Left ventricle myocardium superior (tissue), 1 donor: ENCODE measurements at regions not wholly inside any gene's neighbourhood (a gene's known extent, or its start where the extent isn't known, plus 50 kb on each side); places are given as distances from the start of the nearest gene placed in this dataset.

Experiments used
- ATAC-seq: fragments of 200-7000 bp; cut with Tn5 transposase; one replicate; pipeline ENCODE4 v1.9.1; 2020; ENCODE audit warnings: mild to moderate bottlenecking, moderate library complexity
- DNase-seq: peaks from one replicate; pipeline ENCODE4 v3.0.0-alpha.2; 2020
- intact Hi-C: fragments of 100-400 bp; cut with micrococcal nuclease; formaldehyde crosslinking; loops from one replicate; pipeline ENCODE4 v1.11.0; 2022
- donor health status: DM: no; HTN: yes; CAD: no; lungs with severe emphysema.

- ATAC-seq (no peak), DNase-seq (no peak)
- intact Hi-C loops: no loop called here
Measured at GRCh38 chr3:72232331-72232730, 447.4 kb upstream of the PROK2 start.

GRCh38 chr3:72231439-72232196, 446.7 kb upstream of the PROK2 start:
- no peak for DNase-seq
- intact Hi-C loops: no loop called here
- ATAC-seq: no peak

DNA sequence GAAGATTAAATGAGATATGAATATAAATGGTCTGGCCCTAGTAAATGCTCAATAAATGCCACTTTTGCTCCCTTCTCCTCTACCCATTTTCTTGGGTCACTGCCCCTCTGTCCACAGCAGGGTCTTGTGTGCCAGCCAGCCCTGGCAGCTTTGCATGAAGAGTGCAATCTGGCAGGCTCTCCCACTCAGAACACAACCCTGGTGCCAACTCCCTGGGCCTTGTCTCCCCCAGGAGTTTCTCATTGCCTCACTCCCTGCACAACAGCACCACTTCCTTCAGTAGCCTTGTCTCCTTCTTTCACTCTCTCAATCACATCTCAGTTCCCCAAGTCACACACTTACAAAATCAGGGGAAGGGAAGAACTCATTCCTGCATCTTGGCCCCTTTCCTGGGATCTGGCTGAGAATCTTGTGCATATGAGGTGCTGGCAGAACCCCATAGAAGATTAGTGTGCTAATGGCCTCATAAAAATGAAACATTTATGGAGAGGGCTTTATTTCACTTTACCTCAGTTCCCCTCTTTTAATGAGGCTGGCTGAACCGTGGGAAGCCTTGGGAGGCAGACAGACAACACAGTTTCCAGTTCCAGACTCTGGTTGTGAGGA, 445.9 kb upstream of the PROK2 start:
- intact Hi-C loops: no loop called here
- DNase-seq (no peak), ATAC-seq (peak; percentile 24)

GRCh38 chr3:72229952-72230351, 445.0 kb upstream of the PROK2 start:
- intact Hi-C loops: no loop called here
- ATAC-seq: no peak

GRCh38 chr3:72227486-72228070, 442.6 kb upstream of the PROK2 start:
- no peak for DNase-seq
- intact Hi-C loops: no loop called here
- no peak for ATAC-seq

More at GRCh38 chr3:72229952-72230351, 445.0 kb upstream of the PROK2 start:
- no peak for DNase-seq

DNA sequence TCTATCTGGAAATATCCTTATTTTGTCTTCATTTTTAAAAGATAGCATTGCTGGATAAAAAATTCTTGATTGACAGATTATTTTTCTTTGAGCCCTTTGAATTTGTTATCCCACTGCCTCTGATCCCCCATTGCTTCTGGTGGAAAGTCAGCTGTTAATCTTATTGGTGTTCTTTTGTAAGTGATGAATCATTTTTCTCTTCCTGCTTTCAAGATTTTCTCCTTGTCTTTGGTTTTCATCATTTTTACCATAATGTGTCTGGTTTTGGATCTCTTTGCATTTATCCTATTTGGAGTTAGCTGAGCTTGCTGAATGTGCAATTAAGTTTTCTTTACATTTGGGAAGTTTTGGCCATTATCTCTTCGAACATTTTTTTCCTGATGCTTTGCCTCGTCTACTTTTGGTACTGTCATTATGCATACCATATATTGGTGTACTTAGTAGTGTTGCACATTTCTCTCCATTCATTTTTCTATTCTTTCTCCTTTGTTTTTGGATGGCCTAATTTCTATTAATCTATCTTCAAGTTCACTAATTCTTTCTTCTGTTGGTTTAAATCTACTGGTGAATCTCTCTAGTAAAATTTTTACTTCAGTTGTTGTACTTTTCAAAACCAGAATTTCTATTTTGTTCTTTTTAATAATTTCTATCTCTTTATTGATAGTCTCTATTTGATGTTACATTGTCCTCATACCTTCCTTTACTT, 440.0 kb upstream of the PROK2 start:
- intact Hi-C loops: no loop called here
- DNase-seq (no peak), ATAC-seq (no peak)

GRCh38 chr3:72223628-72224027, 438.7 kb upstream of the PROK2 start:
- ATAC-seq (no peak), DNase-seq (no peak)
- intact Hi-C loops: no loop called here

- ATAC-seq (peak; percentile 85), DNase-seq (no peak)
- intact Hi-C loops: no loop called here
Measured at GRCh38 chr3:72223116-72223515, 438.2 kb upstream of the PROK2 start.

- intact Hi-C loops: no loop called here
- no peak for ATAC-seq
Measured at GRCh38 chr3:72222410-72222809, 437.5 kb upstream of the PROK2 start.

DNA sequence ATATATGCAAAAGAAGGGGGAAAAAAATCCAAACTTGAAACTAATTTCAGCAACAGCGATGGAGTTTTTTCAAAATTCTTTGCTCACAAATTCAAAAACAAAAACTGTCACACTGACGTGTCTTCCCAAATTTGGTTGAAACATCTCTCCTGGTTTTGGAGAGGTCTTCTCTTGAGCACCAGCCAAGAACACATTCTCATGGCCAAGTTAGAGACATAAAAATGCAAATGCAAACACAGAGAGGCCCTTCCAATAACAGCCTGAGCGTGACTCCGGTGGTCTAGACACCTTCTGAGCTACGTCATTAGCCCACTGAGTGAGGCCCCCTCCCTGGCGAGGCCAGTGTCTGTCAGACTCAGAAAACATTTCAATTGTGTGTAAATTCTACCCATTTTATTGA, 436.0 kb upstream of the PROK2 start:
- intact Hi-C loops: no loop called here
- no peak for DNase-seq
- ATAC-seq: no peak

More at GRCh38 chr3:72222410-72222809, 437.5 kb upstream of the PROK2 start:
- no peak for DNase-seq

GRCh38 chr3:72219752-72220151, 434.8 kb upstream of the PROK2 start:
- ATAC-seq: no peak
- no peak for DNase-seq
- intact Hi-C loops: no loop called here

DNA sequence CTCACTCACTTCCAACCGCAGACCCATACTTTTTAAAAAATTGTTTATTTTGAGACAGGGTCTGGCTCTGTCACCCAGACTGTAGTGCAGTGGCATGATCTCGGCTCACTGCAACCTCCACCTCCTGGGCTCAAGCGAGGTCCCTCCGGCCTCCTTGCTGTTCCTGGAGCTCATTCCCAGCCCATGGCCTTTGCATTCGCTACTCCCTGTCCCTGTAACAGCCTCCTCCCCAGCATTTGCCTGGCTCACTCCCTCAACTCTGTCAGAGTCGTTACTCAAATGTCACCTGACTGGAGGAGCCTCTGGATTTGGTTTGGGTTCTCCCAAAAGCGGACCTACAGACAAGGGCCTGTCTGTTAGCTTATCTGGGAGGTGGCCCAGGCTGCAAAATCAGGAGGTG, 432.6 kb upstream of the PROK2 start:
- intact Hi-C loops: no loop called here
- DNase-seq (no peak), ATAC-seq (no peak)

DNA sequence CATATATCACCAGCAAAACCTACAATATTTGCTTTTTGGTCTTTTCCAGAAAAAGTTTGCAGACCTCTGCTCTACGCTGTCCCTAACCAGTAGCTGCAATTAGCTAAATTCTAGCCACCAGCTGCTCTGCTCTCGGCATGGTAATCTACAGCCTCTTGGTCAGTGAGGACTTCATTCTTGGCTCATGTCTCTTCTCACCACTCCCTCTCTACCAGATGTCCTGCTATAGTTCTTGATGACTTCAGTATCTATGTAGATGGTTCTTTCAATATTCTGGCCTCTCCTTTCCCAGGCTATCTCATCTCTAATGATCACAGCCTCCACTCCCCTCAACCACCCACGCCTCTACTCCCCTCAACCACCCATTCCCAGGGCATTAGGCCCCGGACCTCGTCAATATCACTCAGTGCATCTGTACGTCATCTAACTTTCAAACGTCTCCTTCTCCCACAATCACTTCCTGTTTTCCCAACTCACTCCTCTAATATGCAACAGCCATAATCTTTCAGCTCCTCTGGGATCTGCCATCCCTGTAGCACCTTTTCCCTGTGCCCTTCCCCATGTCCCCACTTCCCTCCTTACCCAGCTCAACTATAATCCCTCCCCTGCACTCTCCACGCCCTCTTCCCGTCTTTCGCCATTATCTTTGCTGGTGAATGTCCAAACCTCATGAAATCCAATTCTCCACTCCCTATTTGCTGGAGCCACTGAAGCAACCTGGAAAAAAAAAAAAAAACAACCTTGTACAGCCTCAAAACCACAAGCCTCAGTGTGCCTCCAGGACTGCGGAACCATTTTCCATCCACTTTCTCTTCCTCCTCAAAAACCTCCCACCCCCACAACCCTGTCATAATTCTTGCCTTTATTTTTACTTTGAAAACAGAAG, 429.4 kb upstream of the PROK2 start:
- intact Hi-C loops: no loop called here
- DNase-seq (no peak), ATAC-seq (peak; percentile 88)

DNA sequence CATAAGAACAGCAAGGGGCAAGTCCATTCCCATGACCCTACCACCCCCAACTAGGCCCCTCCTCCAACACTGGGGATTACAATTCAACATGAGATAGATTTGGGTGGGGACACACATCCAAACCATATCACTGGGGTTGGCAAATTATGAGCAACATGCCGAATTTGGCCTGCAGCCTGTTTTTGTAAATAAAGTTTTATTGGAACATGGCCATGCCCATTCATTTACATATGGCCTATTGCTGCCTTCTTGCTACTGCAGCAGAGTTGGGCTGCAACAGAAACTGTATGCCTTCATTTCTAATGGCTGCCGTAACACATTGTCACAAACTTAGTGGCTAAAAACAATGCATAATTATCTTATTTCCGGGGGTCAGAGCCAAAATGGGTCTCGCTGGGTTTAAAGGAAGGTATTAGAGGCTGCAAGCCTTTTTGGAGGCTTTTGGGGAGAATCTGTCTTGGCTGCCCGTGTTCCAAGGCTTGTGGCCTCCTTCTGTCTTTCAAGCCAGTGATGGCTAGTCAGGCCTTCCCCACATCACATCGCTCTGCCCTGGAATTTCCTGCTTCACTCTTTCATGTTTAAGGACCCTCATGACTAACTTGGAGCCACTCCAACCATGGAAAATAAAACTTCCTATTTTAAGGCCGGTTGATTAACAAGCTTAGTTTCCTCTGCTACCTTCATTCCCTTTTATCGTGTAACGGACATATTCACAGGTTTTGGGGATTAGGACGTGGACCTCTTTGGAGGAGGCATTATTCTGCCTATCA, 428.5 kb upstream of the PROK2 start:
- intact Hi-C loops: no loop called here
- DNase-seq (no peak), ATAC-seq (no peak)

- no peak for ATAC-seq
- intact Hi-C loops: no loop called here
- DNase-seq: no peak
Measured at GRCh38 chr3:72212396-72212795, 427.4 kb upstream of the PROK2 start.

DNA sequence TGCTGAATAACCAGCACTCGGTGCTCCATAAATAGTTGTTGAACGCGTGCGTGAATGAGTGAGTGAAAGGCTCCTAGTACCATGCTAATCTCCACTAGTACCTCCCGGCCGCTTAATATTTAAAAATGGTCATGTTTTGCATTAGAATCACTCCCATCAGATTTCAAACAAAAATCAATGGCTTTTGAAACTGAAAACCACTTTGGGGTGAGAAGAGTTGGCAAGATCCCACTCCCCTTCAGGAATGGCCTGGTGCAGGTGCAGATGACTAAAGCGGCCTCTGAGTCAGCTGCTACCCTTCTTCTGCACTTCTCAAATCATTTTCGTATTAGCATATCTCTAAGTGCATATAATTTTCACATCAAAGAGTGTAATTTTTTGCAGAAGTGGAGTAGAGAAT, 425.3 kb upstream of the PROK2 start:
- no peak for DNase-seq
- ATAC-seq: no peak
- intact Hi-C loops: no loop called here

DNA sequence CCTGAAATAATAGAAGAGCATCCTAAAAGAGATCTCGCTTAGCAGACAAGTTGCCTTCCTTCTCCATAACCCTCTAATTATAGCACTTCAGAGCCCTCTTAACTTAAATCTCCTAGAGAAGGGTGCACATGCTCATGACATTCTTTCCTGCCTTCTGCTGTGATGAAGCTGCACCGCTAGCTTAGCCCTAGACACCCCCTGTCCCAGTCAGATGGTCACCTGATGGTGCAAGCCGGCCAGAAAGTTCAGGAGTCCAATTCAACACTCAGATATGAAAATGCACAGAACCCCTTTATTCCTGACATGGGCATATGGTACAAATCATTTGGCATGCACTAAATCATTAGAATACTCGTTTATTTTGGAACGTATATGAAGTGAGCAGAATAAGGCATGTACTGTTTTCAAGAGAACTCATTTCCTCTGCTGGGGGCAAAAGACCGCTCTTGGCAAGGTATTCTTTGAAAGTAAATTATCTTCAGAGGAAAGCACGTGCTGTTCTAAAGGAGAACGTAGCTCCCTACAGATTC, 420.4 kb upstream of the PROK2 start:
- no peak for ATAC-seq
- intact Hi-C loops: no loop called here

GRCh38 chr3:72204452-72204851, 419.5 kb upstream of the PROK2 start:
- DNase-seq (no peak), ATAC-seq (no peak)
- intact Hi-C loops: no loop called here

More for the DNA sequence above, 420.4 kb upstream of the PROK2 start:
- DNase-seq: no peak
